Loucy (cell line): ENCODE measurements at regions not wholly inside any gene's neighbourhood (a gene's known extent, or its start where the extent isn't known, plus 50 kb on each side); places are given as distances from the start of the nearest gene placed in this dataset.

Experiments used
- H2AFZ ChIP-seq: fragments of 200-600 bp; sonication (generic); 2 replicates; pipeline ENCODE4 v1.6.0; 2016; ENCODE audit warnings: antibody characterized with exemption, mild to moderate bottlenecking, low read length, moderate library complexity
- H3F3A ChIP-seq: fragments of 200-600 bp; 2 replicates; pipeline ENCODE4 v1.6.0; 2016; ENCODE audit warnings: antibody characterized with exemption, low read depth, mild to moderate bottlenecking
- H3K27me3 ChIP-seq: fragments of 200-600 bp; sonication (generic); 2 replicates; pipeline ENCODE4 v1.6.1; 2014; ENCODE audit warnings: low read length, mild to moderate bottlenecking; ENCODE audit not compliant: insufficient read depth, poor library complexity, severe bottlenecking
- H3K36me3 ChIP-seq: fragments of 200-600 bp; sonication (generic); 2 replicates; pipeline ENCODE4 v1.6.1; 2016; ENCODE audit warnings: low read length; ENCODE audit not compliant: insufficient read depth
- H3K4me1 ChIP-seq: fragments of 200-600 bp; sonication (generic); 2 replicates; pipeline ENCODE4 v1.5.1; 2014; ENCODE audit warnings: low read length, mild to moderate bottlenecking; ENCODE audit not compliant: insufficient read depth, poor library complexity, severe bottlenecking
- H3K4me2 ChIP-seq: fragments of 200-600 bp; sonication (generic); 2 replicates; pipeline ENCODE4 v1.6.0; 2014; ENCODE audit warnings: antibody characterized with exemption, low read length, low read depth, mild to moderate bottlenecking; ENCODE audit not compliant: poor library complexity, severe bottlenecking
- H3K4me3 ChIP-seq: fragments of 200-600 bp; sonication (generic); 2 replicates; pipeline ENCODE4 v1.5.1; 2014; ENCODE audit warnings: low read length, mild to moderate bottlenecking, mixed read lengths; ENCODE audit not compliant: poor library complexity, severe bottlenecking
- H3K79me2 ChIP-seq: fragments of 200-600 bp; sonication (generic); 2 replicates; pipeline ENCODE4 v1.6.1; 2014; ENCODE audit warnings: low read length; ENCODE audit not compliant: insufficient read depth
- H3K9ac ChIP-seq: fragments of 200-600 bp; sonication (generic); 2 replicates; pipeline ENCODE4 v1.6.0; 2014; ENCODE audit warnings: mild to moderate bottlenecking, low read depth, low read length, moderate library complexity; ENCODE audit not compliant: poor library complexity, severe bottlenecking
- H3K9me2 ChIP-seq: fragments of 200-600 bp; sonication (generic); replicated peaks from 2 replicates; pipeline ENCODE4 v1.6.1; 2016; ENCODE audit warnings: low read depth, low read length, mixed read lengths
- H3K9me3 ChIP-seq: fragments of 200-600 bp; sonication (generic); 2 replicates; pipeline ENCODE4 v1.6.1; 2014; ENCODE audit warnings: mild to moderate bottlenecking, antibody characterized with exemption, low read length, low read depth; ENCODE audit not compliant: insufficient read depth
- H4K20me1 ChIP-seq: fragments of 200-600 bp; sonication (generic); 2 replicates; pipeline ENCODE4 v1.6.0; 2014; ENCODE audit warnings: antibody characterized with exemption, low read length, mild to moderate bottlenecking; ENCODE audit not compliant: insufficient read depth, poor library complexity, severe bottlenecking
- CTCF ChIP-seq: fragments of 200-600 bp; sonication (generic); conservative IDR thresholded peaks from 2 replicates; pipeline ENCODE4 v1.5.1; 2014; ENCODE audit warnings: mild to moderate bottlenecking, antibody characterized with exemption, low read length
- EZH2phosphoT487 ChIP-seq: fragments of 200-600 bp; IDR thresholded peaks from 2 replicates; pipeline ENCODE4 v1.6.1; 2018; ENCODE audit warnings: antibody characterized with exemption, mild to moderate bottlenecking, moderate library complexity, borderline replicate concordance

- Histone ChIP-seq H3F3A (no peaks in the 10 kb centered on the region), H4K20me1 (no peaks in the 10 kb centered on the region), H3K27me3 (no peaks in the 10 kb centered on the region), H3K4me1 (no peaks in the 10 kb centered on the region), H3K36me3 (no peaks in the 10 kb centered on the region), H3K4me3 (no peak overlapping the region), H3K9me2 (no peaks in the 10 kb centered on the region), H2AFZ (peak overlapping the region; percentile 32; the same call in 1 of the 2 replicates), H3K9me3 (no peaks in the 10 kb centered on the region), H3K4me2 (no peak overlapping the region), H3K79me2 (no peaks in the 10 kb centered on the region), H3K9ac (no peak overlapping the region)
- TF ChIP-seq CTCF, result no peak
- no peak for TF ChIP-seq EZH2phosphoT487
Measured at GRCh38 chr5:68054638-68055037, 160.9 kb upstream of the PIK3R1 start.

- Histone ChIP-seq H3K9me2 (no peaks in the 10 kb centered on the region), H4K20me1 (no peaks in the 10 kb centered on the region), H3K4me3 (no peak overlapping the region), H2AFZ (no peak overlapping the region), H3K27me3 (no peaks in the 10 kb centered on the region), H3F3A (no peaks in the 10 kb centered on the region), H3K4me2 (no peak overlapping the region), H3K36me3 (no peaks in the 10 kb centered on the region), H3K9ac (no peak overlapping the region), H3K9me3 (no peaks in the 10 kb centered on the region), H3K4me1 (no peaks in the 10 kb centered on the region), H3K79me2 (no peaks in the 10 kb centered on the region)
- no peak for TF ChIP-seq EZH2phosphoT487
- no peak for TF ChIP-seq CTCF
Measured at GRCh38 chr5:68053202-68053601, 162.4 kb upstream of the PIK3R1 start.

GRCh38 chr5:68049053-68049713, 166.4 kb upstream of the PIK3R1 start:
- Histone ChIP-seq H3K9me3 (no peaks in the 10 kb centered on the region), H3K4me3 (no peak overlapping the region), H3K4me1 (no peaks in the 10 kb centered on the region), H3K9me2 (no peaks in the 10 kb centered on the region), H4K20me1 (no peaks in the 10 kb centered on the region), H3K4me2 (no peak overlapping the region), H3F3A (no peaks in the 10 kb centered on the region), H3K9ac (no peak overlapping the region), H2AFZ (no peak overlapping the region), H3K36me3 (no peaks in the 10 kb centered on the region), H3K27me3 (no peaks in the 10 kb centered on the region), H3K79me2 (no peaks in the 10 kb centered on the region)
- no peak for TF ChIP-seq EZH2phosphoT487
- TF ChIP-seq CTCF, result no peak
